ENCODE measurements at regions not wholly inside any gene's neighbourhood (a gene's known extent, or its start where the extent isn't known, plus 50 kb on each side); places are given as distances from the start of the nearest gene placed in this dataset.
"Not testable (repeated sequence)": the region's sequence is repeated elsewhere in the genome, so short reads cannot be mapped to it uniquely, and the experiment has no call there.

GRCh38 chr2:163914486-163914885, 178.7 kb upstream of the FIGN start:
- DNase-seq, result not testable (repeated sequence)

- not testable (repeated sequence) for DNase-seq
Observed at GRCh38 chr2:163913532-163913944, 177.7 kb upstream of the FIGN start.

GRCh38 chr2:163909411-163910080, 173.7 kb upstream of the FIGN start:
- no peak for DNase-seq

- no peak for DNase-seq
Observed at GRCh38 chr2:163906410-163906809, 170.6 kb upstream of the FIGN start.

GRCh38 chr2:163897799-163898198, 162.0 kb upstream of the FIGN start:
- DNase-seq, result no peak

- not testable (repeated sequence) for DNase-seq
Observed at GRCh38 chr2:163893444-163893843, 157.6 kb upstream of the FIGN start.

GRCh38 chr2:163888591-163888990, 152.8 kb upstream of the FIGN start:
- no peak for DNase-seq

- no peak for DNase-seq
Observed at GRCh38 chr2:163887182-163887581, 151.4 kb upstream of the FIGN start.

- DNase-seq, result no peak
Observed at GRCh38 chr2:163884416-163884815, 148.6 kb upstream of the FIGN start.

GRCh38 chr2:163878718-163879117, 142.9 kb upstream of the FIGN start:
- DNase-seq, result no peak

- DNase-seq, result no peak
Observed at GRCh38 chr2:163877316-163877715, 141.5 kb upstream of the FIGN start.

GRCh38 chr2:163863073-163863472, 127.3 kb upstream of the FIGN start:
- DNase-seq, result no peak

- DNase-seq, result no peak
Observed at GRCh38 chr2:163859951-163860350, 124.1 kb upstream of the FIGN start.

- DNase-seq, result no peak
Observed at GRCh38 chr2:163856941-163857340, 121.1 kb upstream of the FIGN start.

GRCh38 chr2:163852616-163853015, 116.8 kb upstream of the FIGN start:
- no peak for DNase-seq

- DNase-seq, result no peak
Observed at GRCh38 chr2:163849756-163850435, 114.1 kb upstream of the FIGN start.

GRCh38 chr2:163838890-163839289, 103.1 kb upstream of the FIGN start:
- no peak for DNase-seq

- no peak for DNase-seq
Observed at GRCh38 chr2:163836167-163836566, 100.4 kb upstream of the FIGN start.

- no peak for DNase-seq
Observed at GRCh38 chr2:163834841-163835240, 99.0 kb upstream of the FIGN start.

- no peak for DNase-seq
Observed at GRCh38 chr2:163834221-163834620, 98.4 kb upstream of the FIGN start.

GRCh38 chr2:163828771-163829170, 93.0 kb upstream of the FIGN start:
- no peak for DNase-seq

GRCh38 chr2:163822033-163822432, 86.2 kb upstream of the FIGN start:
- DNase-seq, result no peak

- no peak for DNase-seq
Observed at GRCh38 chr2:163812926-163813520, 77.2 kb upstream of the FIGN start.

GRCh38 chr2:163808406-163808805, 72.6 kb upstream of the FIGN start:
- DNase-seq, result no peak
